ENCODE measurements at regions not wholly inside any gene's neighbourhood (a gene's known extent, or its start where the extent isn't known, plus 50 kb on each side); places are given as distances from the start of the nearest gene placed in this dataset.

DNA sequence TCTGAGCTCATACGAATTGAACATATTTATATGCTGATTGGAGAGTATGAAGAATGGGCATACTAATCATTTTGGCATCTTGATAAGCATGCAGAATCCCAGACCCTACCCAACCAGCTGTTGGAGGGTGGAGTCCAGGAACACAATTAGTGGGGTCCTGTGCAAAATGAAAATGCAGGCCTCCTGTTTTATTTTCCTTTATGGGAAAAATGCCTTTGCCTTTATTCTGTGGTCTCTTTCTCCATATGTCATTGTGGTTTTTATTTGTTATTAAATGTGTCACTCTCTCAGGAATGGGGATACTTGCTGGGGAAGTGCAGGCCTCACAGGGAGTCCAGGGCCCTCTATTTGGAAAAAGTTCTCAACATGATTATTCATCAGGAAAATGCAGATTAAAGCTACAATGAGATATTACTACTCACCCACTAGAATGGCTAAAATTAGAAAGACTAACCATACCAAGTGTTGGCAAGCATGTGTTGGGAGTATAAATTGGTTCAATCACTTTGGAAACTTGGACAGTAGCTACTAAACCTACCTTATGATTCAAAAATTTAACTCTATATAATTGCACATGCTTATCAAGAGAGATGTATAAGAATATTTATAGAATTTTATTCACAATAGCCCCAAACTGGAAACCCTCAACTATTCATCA is 185.1 kb upstream of the FOXN2 start:
- TF ChIP-seq, protein P1, sequence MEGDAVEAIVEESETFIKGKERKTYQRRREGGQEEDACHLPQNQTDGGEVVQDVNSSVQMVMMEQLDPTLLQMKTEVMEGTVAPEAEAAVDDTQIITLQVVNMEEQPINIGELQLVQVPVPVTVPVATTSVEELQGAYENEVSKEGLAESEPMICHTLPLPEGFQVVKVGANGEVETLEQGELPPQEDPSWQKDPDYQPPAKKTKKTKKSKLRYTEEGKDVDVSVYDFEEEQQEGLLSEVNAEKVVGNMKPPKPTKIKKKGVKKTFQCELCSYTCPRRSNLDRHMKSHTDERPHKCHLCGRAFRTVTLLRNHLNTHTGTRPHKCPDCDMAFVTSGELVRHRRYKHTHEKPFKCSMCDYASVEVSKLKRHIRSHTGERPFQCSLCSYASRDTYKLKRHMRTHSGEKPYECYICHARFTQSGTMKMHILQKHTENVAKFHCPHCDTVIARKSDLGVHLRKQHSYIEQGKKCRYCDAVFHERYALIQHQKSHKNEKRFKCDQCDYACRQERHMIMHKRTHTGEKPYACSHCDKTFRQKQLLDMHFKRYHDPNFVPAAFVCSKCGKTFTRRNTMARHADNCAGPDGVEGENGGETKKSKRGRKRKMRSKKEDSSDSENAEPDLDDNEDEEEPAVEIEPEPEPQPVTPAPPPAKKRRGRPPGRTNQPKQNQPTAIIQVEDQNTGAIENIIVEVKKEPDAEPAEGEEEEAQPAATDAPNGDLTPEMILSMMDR (IDR thresholded peaks at IDR 0.05): no peak
- TF ChIP-seq POLR2A (IDR thresholded peaks at IDR 0.05): no peak

Measured in right lobe of liver (tissue), 4 donors.